Nucleus accumbens (tissue), 56 donors: ENCODE measurements at regions not wholly inside any gene's neighbourhood (a gene's known extent, or its start where the extent isn't known, plus 50 kb on each side); places are given as distances from the start of the nearest gene placed in this dataset.
"Not testable (repeated sequence)": the region's sequence is repeated elsewhere in the genome, so short reads cannot be mapped to it uniquely, and the experiment has no call there.

Experiments used
- DNase-seq, 56 donors: peaks; one replicate each; lab custom pipeline; 2025; lab: John Stamatoyannopoulos, UW

DNA sequence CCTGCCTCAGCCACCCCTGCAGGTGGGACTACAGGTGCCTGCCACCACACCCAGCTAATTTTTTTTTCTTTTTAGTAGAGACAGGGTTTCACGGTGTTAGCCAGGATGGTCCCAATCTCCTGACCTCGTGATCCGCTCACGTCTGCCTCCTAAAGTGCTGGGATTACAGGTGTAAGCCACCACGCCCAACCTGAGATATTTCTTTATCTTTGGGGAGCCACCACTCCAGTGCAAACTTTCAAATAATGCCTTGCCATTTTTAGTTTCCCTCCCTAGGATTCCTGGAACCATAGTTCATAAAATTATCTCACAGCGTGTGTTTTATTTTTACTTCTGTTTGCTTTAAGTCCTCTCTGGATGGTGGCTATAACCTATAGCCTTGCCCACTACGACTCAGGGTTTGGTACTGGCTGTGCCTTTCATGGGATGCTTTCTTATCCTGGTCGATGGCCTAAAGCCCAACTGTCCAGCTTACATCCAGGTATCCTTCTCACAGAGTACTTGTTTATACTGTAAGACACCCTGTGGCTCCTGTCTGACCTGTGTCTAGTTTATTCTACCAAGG, 374.7 kb upstream of the NPAP1 start:
- not testable (repeated sequence) for DNase-seq

DNA sequence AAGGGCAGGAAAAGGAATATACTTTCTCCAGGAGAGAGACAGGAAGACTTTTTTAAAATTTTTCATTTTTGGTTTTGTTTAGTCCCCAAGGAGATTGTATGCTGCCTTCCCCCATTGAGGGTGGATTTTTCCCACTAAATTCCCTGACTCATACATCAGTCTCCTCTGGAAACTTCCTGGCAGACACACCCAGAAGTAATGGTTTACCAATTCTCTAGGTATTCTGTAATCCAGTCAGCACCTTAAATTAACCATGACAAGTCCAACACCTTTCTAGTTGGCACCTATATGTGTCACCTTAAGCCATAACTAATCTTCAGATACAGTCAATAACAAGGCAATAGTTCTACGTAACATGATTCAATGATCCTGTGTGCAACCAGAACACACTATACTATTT, 373.6 kb upstream of the NPAP1 start:
- DNase-seq = not testable (repeated sequence)

DNA sequence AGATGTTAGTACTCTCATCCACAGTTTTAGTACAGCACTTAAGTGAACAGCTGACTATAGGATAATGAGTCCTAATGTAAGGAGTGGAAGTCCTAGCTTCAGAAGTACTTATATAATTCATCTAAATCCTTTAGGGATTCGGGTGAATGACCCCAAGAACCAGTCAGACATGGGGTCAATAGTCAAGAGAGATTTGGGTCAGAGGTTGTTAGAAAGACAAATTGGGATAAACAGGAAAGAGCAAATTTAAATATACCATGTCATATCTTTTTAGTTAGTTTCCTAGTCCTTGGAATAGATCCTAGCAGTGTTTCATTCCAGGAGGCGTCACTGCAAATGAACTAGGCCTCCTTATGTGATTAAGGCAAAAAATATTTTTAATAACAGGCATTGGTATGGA, 370.8 kb upstream of the NPAP1 start:
- not testable (repeated sequence) for DNase-seq

DNA sequence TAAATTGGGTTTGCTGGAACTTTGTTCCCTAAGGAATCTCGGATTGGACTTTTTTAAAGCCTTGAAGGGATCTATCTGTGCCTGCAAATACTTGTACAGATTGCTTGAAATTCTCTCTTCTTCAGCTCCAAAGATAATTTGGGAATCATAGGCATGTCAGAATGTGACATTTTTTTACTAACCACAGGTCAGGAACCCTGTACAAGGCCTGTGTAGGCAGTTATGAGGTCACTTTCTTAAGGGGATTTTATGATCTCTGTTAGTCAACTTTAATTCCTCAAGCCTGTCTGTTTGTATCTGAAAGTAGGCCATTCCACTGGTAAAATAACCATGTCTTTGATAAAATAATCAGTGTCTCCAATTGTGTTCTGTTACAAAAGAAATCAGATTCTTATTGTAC, 369.9 kb upstream of the NPAP1 start:
- not testable (repeated sequence) for DNase-seq

DNA sequence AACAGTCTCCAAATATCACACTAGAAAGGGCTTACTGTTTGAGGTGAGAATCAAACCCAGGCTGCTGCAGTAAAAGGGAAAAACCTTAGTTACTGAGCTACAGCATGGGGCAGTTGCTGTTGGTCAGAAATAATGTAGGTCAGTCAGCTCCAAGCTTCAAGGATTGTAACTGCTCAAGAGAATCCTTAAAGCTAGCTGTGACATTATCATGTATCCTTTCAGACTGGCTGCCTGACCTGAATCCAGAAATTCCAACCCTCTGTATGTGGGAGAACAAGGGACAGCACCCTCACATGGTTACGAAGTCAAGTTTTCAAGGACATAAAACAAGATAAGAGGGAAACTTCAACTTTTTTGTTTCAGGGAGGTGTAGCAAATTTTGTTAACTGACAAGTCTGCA, 365.9 kb upstream of the NPAP1 start:
- not testable (repeated sequence) for DNase-seq

DNA sequence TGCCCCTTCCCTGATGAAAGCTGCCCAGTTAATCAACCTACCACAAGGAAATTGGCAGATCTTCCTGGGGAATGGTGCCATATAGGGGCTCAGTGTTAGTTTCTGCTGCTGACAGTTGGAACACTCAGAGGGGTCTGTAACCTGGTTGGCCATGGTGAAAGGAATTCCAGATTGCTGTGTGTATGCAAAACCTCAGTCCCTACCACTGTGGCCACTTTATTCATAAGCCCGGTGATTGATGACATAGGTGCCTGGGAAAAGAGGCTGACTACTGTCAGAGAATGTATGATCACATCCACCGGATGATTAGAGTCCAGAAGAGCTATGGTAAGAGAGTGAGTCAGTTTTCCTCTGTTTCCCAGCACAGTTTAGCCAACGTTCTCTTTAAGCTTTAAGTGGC, 363.9 kb upstream of the NPAP1 start:
- not testable (repeated sequence) for DNase-seq

DNA sequence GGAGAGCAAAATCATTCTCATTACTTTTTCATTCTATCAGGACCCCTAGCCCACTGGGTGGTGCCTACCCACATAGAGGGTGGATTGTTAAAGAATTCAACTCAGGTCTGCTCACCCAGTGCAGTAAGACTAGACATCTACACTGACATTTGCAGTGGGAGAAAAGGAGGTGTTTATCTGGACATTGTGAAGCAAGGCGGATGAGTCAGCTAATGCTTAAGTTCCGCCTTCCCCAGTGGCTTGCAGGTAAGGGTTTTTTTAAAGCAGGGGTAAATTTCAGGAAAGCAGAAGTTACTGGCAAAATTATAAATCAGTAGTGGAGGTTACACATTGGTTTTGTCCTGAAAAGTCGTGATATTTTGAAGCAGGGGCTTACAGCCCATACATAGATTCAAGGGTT, 359.2 kb upstream of the NPAP1 start:
- not testable (repeated sequence) for DNase-seq

DNA sequence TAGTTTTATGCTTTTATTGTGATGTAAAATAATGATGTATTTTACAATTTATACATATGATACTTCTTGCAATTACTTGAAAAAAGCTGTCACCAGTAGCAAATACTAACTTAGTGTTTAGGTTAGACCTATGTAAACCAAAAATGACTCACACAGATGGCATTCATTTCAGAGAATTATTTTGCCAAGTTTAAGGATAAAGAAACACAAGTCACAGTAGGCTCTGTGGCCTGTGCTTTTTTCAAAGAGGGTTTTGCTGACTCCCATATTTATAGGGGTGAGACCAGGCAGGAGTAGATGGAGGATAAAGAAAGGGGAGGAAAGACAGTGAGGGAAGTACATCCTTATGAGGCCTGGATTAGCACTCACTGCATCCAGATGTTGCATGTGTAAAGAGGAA, 356.6 kb upstream of the NPAP1 start:
- no peak for DNase-seq

DNA sequence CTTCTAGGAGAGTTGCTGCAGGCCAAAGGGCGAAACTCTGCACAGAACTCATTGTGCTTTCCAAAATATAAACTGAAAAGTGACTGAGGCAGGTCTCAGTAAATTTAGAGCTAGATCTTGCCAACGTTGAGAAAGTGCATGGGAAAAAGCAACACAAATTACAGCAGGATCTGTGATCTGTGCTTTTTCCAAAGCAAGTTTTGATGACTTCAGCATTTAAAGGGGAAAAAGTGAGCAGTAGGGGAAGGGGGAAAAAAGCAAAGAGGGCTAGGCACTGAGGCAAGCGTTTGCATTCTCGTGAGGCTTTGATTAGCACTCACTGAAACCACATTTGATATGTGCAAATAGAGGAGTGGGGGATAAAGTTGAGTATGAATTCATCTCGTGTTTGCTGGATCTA, 351.5 kb upstream of the NPAP1 start:
- not testable (repeated sequence) for DNase-seq

DNA sequence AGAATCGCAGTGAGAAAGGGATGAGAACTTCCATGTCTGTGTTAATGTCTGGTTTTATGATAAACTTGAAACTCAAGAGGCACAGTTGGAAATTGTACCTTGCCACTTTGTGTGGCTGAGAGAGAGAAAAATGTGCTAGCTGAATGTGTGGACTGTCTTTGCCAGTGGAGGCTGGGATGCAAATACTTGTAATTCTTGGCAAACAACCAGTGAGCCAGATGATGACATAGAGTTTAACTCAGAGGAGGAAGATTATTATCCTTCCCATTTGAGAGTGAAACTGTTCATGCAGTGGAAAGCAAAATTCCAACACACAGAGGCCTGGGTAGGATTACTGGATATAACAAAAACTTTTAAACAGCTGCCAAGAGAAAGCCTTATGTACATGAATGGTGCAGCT, 349.1 kb upstream of the NPAP1 start:
- DNase-seq = not testable (repeated sequence)

DNA sequence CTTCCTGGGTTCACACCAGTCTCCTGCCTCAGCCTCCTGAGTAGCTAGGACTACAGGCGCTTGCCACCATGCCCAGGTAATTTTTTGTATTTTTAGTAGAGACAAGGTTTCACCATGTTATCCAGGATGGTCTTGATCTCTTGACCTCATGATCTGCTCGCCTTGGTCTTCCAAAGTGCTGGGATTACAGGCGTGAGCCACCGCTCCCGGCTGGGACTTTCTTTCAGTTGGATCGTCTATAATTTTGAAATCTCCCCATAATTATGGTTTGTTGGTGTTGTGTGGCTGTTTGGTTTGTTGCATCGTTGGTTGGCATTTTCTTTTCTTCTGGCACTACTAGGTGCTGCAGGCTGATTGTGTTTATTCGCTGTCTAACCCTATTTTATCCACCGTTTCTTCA, 343.6 kb upstream of the NPAP1 start:
- DNase-seq = not testable (repeated sequence)

DNA sequence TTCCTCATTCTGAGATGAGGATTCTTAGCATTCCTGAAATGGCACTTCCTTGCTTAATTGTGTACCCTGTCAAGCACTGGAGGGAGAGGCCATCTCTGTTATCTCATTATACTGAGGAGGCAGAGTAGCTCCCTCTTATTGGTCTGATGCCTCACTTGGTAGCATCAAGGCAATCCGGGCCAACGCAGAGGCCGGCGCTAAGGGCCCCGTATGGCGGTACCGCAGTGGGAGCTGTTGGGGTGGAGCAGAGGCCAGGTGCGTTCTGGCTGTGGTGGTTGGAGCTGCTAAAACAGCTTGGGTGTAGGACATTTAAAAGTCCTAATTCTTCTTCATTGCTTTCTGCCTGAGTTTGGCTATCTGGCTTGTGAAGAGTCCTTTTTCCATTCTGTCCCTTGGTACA, 333.7 kb upstream of the NPAP1 start:
- DNase-seq = not testable (repeated sequence)

DNA sequence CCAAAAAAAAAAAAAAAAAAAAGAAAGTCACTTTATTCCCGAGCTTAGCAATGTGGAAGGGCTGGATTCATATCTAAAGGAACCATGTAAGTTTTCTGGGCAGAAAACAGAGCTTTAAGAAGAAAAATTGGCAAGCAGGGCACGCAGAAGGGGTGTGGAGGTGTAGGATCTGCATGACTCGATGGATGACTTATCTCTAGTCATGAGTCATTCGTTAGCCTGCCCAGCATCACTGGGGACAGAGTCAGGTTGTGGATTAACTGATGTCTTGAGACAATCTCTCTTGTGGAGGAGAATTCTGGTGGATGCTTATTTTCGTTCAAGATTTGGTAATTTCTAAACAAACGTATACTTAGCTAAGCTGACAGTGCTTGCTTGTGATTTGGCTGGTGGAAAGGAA, 322.8 kb upstream of the NPAP1 start:
- DNase-seq = not testable (repeated sequence)

DNA sequence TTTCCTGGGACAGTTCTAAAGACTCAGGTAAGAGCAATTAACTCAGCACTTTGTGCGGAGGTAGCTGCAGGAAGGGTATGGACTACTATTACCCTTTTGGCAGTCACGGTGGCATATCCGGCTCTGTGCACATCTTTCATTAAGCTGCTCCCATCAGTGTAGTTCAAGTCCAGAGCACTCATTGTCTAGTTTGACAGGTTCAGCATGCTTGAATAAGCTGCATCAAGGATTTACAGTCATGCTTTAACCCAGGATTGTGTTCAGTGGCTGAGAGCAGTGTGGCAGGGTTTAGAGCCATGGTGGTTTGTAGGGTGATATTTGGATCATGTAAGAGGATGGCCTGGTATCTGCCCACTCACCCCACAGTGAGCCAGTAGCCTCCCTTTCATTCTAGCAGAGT, 294.5 kb upstream of the NPAP1 start:
- not testable (repeated sequence) for DNase-seq

DNA sequence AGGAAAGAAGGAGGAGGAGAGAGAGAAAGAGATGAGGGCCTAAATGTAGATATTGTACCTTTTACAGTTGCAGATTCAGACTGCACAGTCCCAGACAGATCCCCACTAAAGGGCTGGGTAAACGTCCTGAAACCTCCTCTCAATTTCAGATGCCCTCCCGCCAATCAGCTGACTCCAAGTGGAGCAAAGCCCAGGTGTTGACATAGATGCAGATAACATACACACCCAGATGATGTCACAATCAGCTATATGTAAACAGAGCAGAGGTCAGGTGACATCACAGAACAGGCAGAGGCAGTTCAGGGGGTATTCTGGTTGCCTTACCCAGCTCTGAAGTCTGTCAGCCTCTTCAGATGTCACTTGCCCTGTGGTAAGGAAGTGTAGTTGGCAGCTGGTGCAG, 290.3 kb upstream of the NPAP1 start:
- DNase-seq = not testable (repeated sequence)

DNA sequence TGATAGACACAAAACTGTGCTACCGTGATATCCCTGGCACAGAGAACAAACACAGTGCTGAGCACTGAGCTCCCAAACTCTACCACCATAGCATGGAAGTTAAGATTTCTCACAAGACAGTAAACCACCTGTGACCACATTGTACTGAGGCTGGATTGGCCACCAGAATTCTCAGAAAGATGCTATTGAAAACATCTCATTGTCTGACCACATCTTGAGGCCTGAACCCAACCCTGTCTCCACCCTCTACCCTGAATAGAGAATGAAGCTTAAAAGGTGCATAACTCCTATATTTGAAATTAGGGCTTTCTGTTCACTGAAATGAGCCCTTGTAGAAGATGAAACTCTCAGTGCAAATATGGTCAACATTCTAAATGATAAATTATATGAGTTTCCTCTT, 281.3 kb upstream of the NPAP1 start:
- DNase-seq = no peak

DNA sequence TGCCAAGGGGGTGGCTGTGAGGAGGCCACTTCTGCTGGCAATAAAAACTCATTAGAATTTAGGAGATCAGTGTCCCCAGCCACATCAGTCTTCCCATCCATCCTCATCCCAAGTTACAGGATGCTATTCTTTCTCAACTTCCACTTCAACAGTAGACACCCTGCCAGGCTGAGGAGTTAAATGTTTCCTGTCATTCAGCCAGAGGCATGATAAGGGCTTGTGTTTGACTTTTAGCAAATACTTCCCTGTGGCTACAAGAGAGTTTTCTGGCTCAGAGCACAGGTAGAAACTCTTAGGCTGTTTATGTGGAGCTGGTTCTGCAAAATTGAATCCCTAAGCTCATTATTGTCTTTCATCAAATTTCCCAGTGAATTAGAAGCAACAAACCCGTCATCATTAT, 262.9 kb upstream of the NPAP1 start:
- not testable (repeated sequence) for DNase-seq

DNA sequence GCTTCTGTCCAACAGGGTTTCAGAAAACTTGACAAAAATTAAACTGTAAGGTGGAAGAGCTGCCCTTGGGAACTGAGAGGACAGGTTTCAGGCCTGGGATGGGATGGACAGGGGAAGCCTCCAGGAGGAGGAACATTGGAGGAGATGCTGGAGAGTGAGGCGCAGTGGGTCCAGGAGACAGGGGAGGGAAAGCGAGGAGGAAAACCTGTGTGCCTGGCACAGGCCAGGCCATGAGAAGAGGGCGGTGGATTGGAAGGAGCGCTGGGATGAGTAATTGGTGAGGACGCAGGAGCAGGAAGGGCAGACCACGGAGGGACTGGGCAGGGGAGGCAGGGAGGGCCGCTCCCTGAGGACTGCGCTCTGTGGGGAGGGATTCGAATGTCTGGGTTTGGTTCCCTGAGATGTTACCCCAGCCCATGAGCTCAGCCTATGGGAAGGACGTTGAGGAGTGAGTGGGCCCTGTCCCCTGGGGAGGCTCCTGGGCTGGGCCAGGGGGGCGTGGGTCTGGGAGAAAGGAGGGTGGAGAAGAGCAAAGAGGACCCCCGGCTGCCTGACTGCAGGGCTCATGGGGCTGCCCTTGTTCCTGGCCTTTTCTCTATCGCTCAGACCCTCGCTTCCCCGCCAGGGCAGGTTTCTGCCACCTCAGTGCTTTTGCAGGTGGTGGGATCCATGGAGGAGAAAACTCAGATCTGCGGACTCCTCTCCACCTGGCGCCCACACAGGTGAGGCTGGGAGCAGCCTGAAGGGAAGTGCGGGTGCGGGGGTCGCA, 249.1 kb upstream of the NPAP1 start:
- DNase-seq = not testable (repeated sequence)

DNA sequence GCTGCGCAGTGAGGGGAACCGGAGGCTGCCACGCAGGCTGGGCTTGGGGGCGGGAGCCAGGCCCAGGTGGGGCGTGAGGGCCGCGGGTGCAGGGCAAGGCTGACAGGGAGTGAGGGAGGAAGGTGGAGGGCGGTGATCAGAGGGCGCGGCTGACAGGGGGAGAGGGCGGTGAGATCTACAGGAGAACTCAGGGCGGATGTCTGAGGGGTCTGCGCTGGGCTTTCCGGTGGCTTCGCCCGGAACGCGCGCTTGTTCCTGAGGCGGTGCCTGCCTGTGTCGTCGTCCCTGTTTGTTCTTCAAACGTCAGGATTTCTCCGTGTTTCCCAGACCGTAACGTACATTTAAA, 248.5 kb upstream of the NPAP1 start:
- peak in 4 of 56 donors; percentile 2 to 40 (median 14) for DNase-seq

DNA sequence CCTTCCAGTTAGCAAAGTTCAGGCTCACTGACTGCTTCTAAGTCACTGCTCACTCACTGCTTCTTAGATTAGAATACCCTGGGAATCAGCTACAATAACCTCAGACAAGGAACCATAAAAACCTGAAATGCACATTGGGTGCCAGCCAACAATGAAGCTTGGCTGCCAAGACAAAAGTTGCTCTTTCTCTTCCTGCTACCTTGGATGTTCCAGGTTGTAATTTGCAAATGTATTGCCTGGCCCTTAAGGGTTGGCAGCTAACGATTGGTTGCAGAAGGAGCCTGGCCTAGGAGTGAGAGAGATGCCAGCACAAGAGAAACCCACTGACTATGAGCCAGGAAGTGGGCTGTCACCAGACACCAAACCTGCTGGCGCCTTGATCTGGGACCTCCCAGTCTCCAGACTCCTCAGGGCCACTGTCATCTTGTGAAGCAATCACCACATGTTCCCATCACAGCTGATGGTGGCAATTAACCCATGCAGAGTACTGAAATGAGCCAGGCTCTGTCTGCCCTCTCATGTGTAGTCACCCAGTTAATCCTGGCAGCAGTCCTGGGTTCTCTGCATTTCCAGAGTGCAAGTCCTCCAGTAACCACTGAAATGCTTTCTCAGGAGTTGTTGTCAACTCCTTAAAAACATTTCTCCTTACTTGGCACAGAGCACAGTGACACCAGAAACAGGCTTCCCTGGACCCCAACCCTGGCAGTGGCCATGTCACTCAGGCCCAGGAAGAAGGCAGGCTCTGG, 240.3 kb upstream of the NPAP1 start:
- not testable (repeated sequence) for DNase-seq

DNA sequence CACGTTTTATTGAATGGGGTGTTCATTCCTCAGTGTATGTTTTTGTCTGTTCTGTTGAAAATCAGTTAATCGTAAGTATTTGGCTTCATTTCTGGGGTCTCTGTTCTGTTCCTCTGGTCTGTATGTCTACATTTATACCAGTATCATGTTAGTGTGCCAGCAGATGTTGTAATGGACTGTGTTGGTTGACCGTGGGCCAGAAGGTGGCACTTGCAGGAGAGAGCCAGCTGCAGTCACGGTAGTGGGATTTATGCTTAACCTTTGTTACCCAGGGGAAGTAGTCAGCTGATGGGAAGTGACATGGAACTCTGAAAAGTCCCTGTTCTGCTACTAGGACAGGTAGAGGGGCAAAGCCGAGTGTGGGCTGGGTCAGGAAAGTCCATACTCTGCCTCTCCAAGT, 238.3 kb upstream of the NPAP1 start:
- DNase-seq = not testable (repeated sequence)

DNA sequence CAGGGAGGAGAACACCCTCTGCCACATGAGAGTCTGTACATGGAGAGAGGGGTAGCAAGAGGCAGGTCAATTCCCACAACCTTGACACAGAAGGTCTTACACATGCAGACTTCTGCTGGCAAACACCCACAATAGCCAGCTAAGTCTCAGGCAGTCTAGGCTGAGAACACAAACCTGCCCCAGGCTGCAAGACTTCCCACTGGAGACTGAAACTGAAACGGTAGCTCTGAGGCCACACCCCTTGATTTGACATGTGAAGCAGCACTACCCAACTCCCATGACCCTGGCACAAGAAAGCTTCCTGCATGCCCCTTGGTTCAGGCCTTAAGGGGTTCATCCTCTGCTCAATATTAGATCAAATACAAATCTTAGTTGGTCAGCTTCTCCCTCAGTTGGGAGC, 237.8 kb upstream of the NPAP1 start:
- not testable (repeated sequence) for DNase-seq
